ENCODE measurements at regions not wholly inside any gene's neighbourhood (a gene's known extent, or its start where the extent isn't known, plus 50 kb on each side); places are given as distances from the start of the nearest gene placed in this dataset.

DNA sequence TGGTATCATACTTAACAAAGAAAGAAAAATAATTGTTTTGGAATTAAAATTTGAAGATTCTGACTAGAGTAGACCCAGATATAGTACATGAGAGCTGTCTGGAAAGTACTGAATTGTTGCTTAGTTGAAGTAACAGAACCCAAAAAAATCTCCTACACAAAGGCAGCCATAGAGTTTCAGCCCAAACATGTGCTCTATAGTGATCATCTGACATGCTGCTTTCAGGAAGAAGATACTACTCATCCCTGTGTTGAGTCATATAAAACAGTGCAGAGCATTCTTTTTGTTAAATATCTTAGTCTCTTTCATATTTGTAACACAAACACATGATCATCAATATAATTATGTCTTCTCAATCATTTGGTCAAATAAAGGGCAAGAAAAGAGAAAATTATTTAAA, 84.8 kb upstream of the PTPRM start:
- no peaks in the 10 kb centered on the region for H3K9me3 ChIP-seq (ENCODE audit: control insufficient read depth, low read depth, low read length)
- no peak overlapping the region for H3K27ac Mint-ChIP-seq
- no peak overlapping the region for H4K8ac ChIP-seq (replicated peaks; ENCODE audit: insufficient read length, low read depth, low read length)
- no peaks in the 10 kb centered on the region for H3K36me3 Mint-ChIP-seq (ENCODE audit: insufficient read depth in 1 of 3, low read depth in 3 of 3)
- no peaks in the 10 kb centered on the region for H3K79me1 ChIP-seq (ENCODE audit: insufficient read depth, low read depth, low read length, poor library complexity, severe bottlenecking)
- no peak overlapping the region for H3K27ac ChIP-seq (ENCODE audit: insufficient read length, low read depth, low read length)
- no peak overlapping the region for H2AFZ ChIP-seq (ENCODE audit: low read length)
- no peak overlapping the region for H2BK5ac ChIP-seq (ENCODE audit: insufficient read length, low read length)
- no peak overlapping the region for H3K23ac ChIP-seq (ENCODE audit: insufficient read length, low read depth, low read length)
- H2BK120ac ChIP-seq (ENCODE audit: low read depth, low read length, poor library complexity, severe bottlenecking) = no peak overlapping the region
- no peak for DNase-seq
- H3K4me2 ChIP-seq (ENCODE audit: insufficient read depth, insufficient read length, low read length) = no peak overlapping the region
- no peaks in the 10 kb centered on the region for H3K23me2 ChIP-seq (ENCODE audit: insufficient read length, low read depth, low read length, poor library complexity, severe bottlenecking)
- no peak overlapping the region for H3K14ac ChIP-seq (ENCODE audit: insufficient read depth, low read length)
- no peaks in the 10 kb centered on the region; the same call in 1 of the 2 replicates for H3K4me1 ChIP-seq (ENCODE audit: insufficient read depth, low read length)
- no peaks in the 10 kb centered on the region for H3K79me2 ChIP-seq (ENCODE audit: insufficient read depth, low read length)
- no peak overlapping the region for H4K91ac ChIP-seq (ENCODE audit: insufficient read length, low read depth, low read length)
- H3K4me3 Mint-ChIP-seq = no peak overlapping the region
- no peaks in the 10 kb centered on the region for H4K20me1 ChIP-seq (ENCODE audit: control insufficient read depth, insufficient read depth, insufficient read length)
- TF ChIP-seq, protein P1, sequence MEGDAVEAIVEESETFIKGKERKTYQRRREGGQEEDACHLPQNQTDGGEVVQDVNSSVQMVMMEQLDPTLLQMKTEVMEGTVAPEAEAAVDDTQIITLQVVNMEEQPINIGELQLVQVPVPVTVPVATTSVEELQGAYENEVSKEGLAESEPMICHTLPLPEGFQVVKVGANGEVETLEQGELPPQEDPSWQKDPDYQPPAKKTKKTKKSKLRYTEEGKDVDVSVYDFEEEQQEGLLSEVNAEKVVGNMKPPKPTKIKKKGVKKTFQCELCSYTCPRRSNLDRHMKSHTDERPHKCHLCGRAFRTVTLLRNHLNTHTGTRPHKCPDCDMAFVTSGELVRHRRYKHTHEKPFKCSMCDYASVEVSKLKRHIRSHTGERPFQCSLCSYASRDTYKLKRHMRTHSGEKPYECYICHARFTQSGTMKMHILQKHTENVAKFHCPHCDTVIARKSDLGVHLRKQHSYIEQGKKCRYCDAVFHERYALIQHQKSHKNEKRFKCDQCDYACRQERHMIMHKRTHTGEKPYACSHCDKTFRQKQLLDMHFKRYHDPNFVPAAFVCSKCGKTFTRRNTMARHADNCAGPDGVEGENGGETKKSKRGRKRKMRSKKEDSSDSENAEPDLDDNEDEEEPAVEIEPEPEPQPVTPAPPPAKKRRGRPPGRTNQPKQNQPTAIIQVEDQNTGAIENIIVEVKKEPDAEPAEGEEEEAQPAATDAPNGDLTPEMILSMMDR (conservative IDR thresholded peaks at IDR 0.05) = no peak
- H3K4ac ChIP-seq (ENCODE audit: low read depth, low read length) = no peak overlapping the region
- H3T11ph ChIP-seq (ENCODE audit: low read length) = no peak overlapping the region
- no peak overlapping the region for H3K9ac ChIP-seq (ENCODE audit: extremely low read depth, insufficient read length, low read length)
- H3K56ac ChIP-seq (ENCODE audit: insufficient read length, low read depth, low read length) = no peak overlapping the region
- H2BK12ac ChIP-seq (ENCODE audit: insufficient read length, low read depth, low read length) = no peak overlapping the region
- no peaks in the 10 kb centered on the region for H3K9me3 Mint-ChIP-seq
- H3K27me3 ChIP-seq (ENCODE audit: insufficient read depth, low read length) = no peaks in the 10 kb centered on the region
- H3K27me3 Mint-ChIP-seq (ENCODE audit: low read depth) = no peaks in the 10 kb centered on the region
- H2BK15ac ChIP-seq (ENCODE audit: low read depth, low read length) = no peak overlapping the region
- H2AK5ac ChIP-seq (ENCODE audit: insufficient read length, low read length) = no peak overlapping the region
- no peak overlapping the region for H4K5ac ChIP-seq (ENCODE audit: insufficient read length, low read depth, low read length)
- H3K18ac ChIP-seq (ENCODE audit: insufficient read length, low read depth, low read length) = no peak overlapping the region
- H2BK20ac ChIP-seq (ENCODE audit: low read depth, low read length, poor library complexity, severe bottlenecking) = no peak overlapping the region
- H3K4me1 Mint-ChIP-seq = peaks cover 2 to 3% of the 10 kb centered on the region in 2 experiments

Measured in H9 (cell line).